Skeletal muscle satellite cell (primary cell): ENCODE measurements at regions not wholly inside any gene's neighbourhood (a gene's known extent, or its start where the extent isn't known, plus 50 kb on each side); places are given as distances from the start of the nearest gene placed in this dataset.

Experiments
- H3K27me3 ChIP-seq: 2 replicates; pipeline ENCODE4 v1.7.0; 2013; ENCODE audit warnings: low read length; ENCODE audit not compliant: control insufficient read depth, insufficient read depth
- H3K36me3 ChIP-seq: 2 replicates; pipeline ENCODE4 v1.7.0; 2013; ENCODE audit warnings: mild to moderate bottlenecking, control low read depth, low read length; ENCODE audit not compliant: insufficient read depth
- H3K4me1 ChIP-seq: 2 replicates; pipeline ENCODE4 v1.7.0; 2013; ENCODE audit warnings: low read length; ENCODE audit not compliant: control insufficient read depth, insufficient read depth
- H3K4me2 ChIP-seq: 2 replicates; pipeline ENCODE4 v1.7.0; 2013; ENCODE audit warnings: mild to moderate bottlenecking, low read length
- H3K4me3 ChIP-seq: 2 replicates; pipeline ENCODE4 v1.7.0; 2013; ENCODE audit warnings: low read length
- H3K9ac ChIP-seq: 2 replicates; pipeline ENCODE4 v1.7.0; 2013; ENCODE audit warnings: mild to moderate bottlenecking, low read depth, low read length, moderate library complexity
- H3K9me3 ChIP-seq: replicated peaks from 2 replicates; pipeline ENCODE4 v1.7.0; 2013; ENCODE audit warnings: mild to moderate bottlenecking, control low read depth, low read length

DNA sequence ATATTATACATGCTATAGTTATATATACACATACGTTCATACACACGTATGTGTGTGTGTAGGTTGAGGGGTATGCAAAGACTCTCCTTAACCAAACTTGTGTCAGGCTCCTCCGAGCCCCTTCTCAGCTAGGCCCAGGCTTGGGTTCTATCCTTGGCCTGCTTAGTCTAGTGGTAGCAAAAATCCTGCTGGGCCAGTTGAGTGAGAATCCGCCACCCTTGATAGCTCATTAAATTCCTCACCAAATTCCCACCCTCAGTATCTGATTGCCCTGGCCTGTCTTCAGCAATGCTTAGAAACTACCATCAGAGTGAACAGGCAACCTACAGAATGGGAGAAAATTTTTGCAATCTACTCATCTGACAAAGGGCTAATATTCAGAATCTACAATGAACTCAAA lies 126.5 kb downstream of the TSN start:
- Histone ChIP-seq H3K27me3 (peaks cover 18% of the 10 kb centered on the region), H3K4me1 (no peaks in the 10 kb centered on the region), H3K9me3 (no peaks in the 10 kb centered on the region), H3K4me3 (no peak overlapping the region), H3K36me3 (no peaks in the 10 kb centered on the region), H3K9ac (no peak overlapping the region), H3K4me2 (no peak overlapping the region)

DNA sequence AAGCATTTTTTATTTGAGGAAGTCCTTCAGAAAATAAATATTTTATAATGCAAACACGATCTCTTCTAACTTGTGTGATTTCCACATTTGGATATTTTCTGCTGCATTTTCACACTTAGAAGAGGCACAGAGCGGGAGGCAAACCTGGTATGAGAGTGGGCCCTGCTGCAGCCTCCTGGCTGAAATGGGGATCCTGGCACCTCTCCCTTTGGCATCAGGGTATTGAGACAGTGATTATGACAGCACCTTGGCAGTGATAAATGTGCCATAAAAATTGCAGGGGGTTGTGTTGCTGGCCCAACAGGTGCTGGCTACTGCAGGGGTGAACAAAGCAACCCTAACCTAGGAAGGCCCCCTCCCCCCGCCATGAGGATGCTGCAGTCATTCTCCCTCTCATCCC lies 128.6 kb downstream of the TSN start:
- Histone ChIP-seq H3K27me3 (peaks cover 9% of the 10 kb centered on the region), H3K4me2 (no peak overlapping the region), H3K9me3 (no peaks in the 10 kb centered on the region), H3K4me3 (no peak overlapping the region), H3K4me1 (no peaks in the 10 kb centered on the region), H3K36me3 (no peaks in the 10 kb centered on the region), H3K9ac (no peak overlapping the region)

DNA sequence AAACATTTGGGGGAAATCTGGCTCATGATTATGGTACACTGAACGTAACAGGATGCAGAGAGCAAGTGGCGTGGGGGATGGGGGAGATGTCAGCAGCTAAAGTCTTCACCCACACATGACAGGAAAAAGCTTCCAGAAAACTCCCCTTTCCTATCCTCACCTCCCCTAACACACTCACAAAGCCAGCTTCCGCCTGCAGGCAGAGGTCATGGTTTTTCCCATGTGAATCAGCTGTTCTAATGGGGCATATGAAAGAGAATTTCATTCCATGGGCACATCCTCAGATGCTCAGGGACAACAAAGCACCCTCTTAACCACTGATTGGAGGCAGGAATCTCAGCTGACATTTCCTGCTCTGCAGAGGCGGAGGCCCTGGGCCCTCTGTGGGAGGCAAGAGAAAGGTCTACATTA lies 129.1 kb downstream of the TSN start:
- no peak overlapping the region for H3K4me3 ChIP-seq
- H3K9me3 ChIP-seq, result no peaks in the 10 kb centered on the region
- no peak overlapping the region for H3K9ac ChIP-seq
- H3K36me3 ChIP-seq, result no peaks in the 10 kb centered on the region
- H3K27me3 ChIP-seq, result peaks cover 9% of the 10 kb centered on the region
- H3K4me2 ChIP-seq, result no peak overlapping the region
- H3K4me1 ChIP-seq, result no peaks in the 10 kb centered on the region

DNA sequence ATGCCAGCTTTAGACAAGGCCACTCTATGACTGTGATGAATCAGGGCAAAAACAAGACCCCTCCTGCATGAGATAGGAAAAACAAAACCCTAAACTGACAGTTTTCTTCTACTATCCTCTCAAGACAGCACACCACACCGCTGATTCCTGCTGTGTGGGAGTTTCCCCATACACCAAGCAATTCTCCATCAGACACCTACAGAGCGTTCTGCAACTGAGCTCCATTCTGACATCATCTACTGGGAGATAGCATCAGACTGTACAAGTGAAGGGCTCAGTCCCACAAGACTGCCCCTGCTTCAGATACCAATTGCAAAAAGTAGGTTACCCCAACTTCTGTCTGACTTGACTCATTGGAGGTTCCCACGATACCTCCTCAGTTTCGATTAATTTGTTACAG lies 130.6 kb downstream of the TSN start:
- Histone ChIP-seq H3K4me3 (no peak overlapping the region), H3K27me3 (peaks cover 10% of the 10 kb centered on the region), H3K4me2 (no peak overlapping the region), H3K36me3 (no peaks in the 10 kb centered on the region), H3K9ac (no peak overlapping the region), H3K4me1 (no peaks in the 10 kb centered on the region), H3K9me3 (no peaks in the 10 kb centered on the region)

DNA sequence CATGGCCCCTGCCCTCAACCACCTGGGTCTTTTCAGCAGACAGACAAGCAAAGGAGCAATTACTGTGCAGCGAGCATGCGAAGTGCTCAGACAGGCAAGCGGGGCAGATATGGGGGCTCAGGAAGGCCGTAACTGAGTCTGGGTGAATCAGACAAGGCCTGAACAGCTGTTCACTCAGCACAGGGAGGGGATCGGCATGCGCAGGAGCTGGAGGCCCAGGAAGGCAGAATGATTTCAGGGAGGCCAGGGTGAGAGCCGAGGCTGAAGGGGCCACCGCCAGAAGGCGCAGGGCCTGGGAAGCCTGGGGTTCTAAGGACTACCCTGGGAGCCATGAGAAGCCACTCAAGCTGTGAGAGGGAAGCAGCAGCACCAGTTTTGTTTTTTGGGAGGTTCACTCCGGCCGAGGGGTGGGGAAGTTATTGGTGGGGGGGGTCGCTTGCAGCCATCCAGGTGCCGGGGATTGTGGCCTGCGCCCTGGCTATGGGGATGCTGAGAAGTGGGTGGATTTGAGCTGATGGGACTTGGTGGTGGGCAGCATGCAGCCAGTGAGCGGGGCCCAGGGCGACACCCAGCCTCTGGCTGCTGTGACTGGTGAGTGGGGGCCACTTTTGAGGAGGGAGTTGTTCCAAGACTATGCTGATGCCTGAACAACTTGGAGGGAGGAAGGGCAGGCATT lies 132.2 kb downstream of the TSN start:
- Histone ChIP-seq H3K27me3 (peaks cover 14% of the 10 kb centered on the region), H3K9ac (no peak overlapping the region), H3K4me1 (no peaks in the 10 kb centered on the region), H3K4me3 (no peak overlapping the region), H3K36me3 (no peaks in the 10 kb centered on the region), H3K4me2 (no peak overlapping the region), H3K9me3 (no peaks in the 10 kb centered on the region)

DNA sequence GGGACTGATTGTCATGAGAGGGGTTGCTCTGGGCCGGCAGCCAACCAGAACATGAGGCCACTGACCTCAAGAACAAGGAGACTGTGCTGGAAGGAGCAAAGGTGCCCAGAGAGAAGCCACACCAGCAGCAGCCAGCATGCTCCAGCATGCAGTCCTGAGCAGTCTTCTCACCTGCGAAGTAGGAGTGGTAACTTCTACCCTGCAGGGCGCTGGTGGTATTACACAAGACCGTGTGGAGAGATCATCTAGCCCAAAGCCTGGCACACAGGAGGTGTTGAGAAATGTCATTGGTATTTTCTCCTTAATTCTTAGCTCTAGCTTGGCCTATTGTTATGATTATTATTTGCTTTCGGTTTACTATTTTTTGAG lies 132.7 kb downstream of the TSN start:
- H3K36me3 ChIP-seq, result no peaks in the 10 kb centered on the region
- H3K4me3 ChIP-seq, result no peak overlapping the region
- H3K27me3 ChIP-seq, result peaks cover 14% of the 10 kb centered on the region
- H3K9me3 ChIP-seq, result no peaks in the 10 kb centered on the region
- no peaks in the 10 kb centered on the region for H3K4me1 ChIP-seq
- H3K9ac ChIP-seq, result no peak overlapping the region
- no peak overlapping the region for H3K4me2 ChIP-seq

DNA sequence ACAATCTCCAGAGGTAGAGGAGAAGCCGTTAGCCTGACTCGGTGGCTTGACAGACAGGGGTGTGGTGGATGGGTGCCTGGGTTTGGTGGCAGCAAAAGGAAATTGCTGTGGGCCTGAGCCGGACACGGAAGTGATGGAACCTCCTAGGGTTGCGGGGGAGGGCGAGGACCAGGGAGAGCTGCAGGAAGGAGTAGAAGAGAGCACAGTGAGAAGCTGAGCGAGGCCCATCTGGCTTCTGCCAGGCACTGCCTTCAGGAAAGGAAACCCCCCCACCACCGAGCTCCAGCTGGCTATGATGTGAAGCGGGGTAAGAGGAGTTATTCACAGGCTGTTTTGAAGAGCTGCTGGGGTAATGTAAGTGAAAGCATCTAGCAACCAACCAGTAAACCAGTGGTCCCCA lies 134.6 kb downstream of the TSN start:
- H3K9me3 ChIP-seq, result no peaks in the 10 kb centered on the region
- no peak overlapping the region for H3K4me3 ChIP-seq
- H3K4me1 ChIP-seq, result no peaks in the 10 kb centered on the region
- H3K36me3 ChIP-seq, result no peaks in the 10 kb centered on the region
- no peak overlapping the region for H3K4me2 ChIP-seq
- H3K9ac ChIP-seq, result no peak overlapping the region
- peaks cover 16% of the 10 kb centered on the region for H3K27me3 ChIP-seq

DNA sequence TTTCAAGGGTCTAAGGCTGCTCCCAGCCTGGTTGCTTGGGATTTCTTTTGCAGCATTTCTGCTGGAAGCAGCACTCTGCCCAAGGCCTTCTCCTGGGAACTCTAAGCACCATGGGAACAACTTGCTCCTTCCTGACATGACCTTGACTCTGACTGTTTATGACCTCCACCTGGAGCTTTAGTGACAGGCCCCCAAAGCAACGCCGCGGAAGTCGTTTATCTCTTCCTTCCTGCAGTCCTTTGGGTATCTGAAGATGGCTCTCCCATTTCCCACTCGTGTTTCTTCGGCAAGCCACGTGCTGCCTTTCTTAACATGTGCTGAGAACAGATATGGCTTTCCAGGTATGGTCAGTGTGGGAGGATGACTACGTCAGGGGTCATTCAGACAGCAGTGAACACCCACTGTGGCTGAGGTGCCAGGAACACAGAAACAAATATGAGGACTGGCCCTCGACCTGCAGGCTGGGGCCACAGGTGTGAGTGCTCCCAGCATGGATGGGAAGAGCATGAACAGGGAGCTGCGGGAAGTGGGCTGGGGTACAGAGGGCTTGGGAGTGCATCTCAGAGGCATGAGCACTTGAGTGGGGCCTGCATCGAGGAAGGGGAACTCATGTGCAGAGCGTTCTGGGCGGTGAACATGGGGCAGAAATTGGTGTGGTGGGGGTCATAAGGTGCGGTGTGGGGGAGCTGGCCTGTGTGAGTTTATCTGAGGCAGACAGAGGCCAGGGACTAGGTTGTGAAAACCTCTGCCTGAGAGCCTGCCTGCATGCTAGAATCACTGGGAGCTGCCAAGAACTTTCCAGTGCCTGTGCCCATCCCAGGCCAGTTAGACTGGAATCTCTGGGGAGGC lies 140.5 kb downstream of the TSN start:
- peaks cover 19% of the 10 kb centered on the region for H3K4me1 ChIP-seq
- no peaks in the 10 kb centered on the region for H3K9me3 ChIP-seq
- peaks cover 9% of the 10 kb centered on the region for H3K27me3 ChIP-seq
- no peak overlapping the region for H3K9ac ChIP-seq
- H3K4me3 ChIP-seq, result no peak overlapping the region
- no peak overlapping the region for H3K4me2 ChIP-seq
- no peaks in the 10 kb centered on the region for H3K36me3 ChIP-seq

DNA sequence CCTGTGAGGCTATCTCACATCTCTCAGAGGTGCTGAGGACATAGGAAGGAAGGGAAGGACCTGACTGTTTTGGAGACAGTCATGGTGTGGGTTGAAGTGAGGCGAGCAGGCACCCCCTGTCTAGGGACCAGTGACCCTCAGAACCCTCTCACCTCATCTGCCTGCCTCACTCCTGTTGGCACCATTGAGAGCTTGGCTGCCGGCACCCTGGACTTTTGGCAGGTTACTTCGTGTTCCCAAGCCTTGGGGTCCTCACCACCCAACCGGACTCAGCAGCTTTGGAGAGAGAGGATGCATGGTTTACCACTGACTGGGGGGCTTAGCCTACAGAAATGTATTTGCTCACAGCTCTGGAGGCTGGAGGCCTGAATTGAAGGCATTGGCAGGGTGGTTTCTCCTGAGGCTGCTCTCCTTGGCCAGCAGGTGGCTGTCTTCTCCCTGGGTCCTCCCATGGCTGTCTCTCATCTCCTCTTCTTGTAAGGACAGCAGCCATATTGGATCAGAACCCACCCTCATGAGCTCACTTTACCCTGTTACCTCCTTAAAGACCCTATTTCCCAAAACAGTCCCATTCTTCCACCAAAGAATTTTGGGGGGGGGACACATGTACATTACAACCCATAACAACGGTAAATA lies 142.0 kb downstream of the TSN start:
- peaks cover 4% of the 10 kb centered on the region for H3K27me3 ChIP-seq
- H3K9ac ChIP-seq, result no peak overlapping the region
- H3K9me3 ChIP-seq, result no peaks in the 10 kb centered on the region
- H3K36me3 ChIP-seq, result no peaks in the 10 kb centered on the region
- H3K4me3 ChIP-seq, result no peak overlapping the region
- no peak overlapping the region for H3K4me2 ChIP-seq
- peaks cover 19% of the 10 kb centered on the region for H3K4me1 ChIP-seq

DNA sequence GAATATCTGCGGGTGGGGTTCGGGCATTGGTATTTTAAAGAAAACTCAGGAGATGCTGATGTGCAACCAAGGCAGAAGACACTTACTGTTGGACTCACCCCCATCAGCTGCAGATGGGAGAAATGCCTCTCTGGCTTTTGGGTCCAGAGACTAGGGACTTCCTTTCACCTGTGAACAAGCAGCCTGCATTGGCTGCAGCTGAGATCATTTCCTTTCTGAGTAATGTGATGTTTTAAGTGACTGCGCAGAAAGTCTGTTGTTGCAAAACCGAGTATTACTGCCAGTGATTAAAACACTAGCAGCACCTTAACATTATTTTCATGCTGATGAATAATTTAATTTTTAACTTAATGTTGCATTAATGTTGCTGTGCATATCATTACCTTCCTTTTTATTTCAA lies 143.0 kb downstream of the TSN start:
- Histone ChIP-seq H3K4me2 (no peak overlapping the region), H3K27me3 (peaks cover 8% of the 10 kb centered on the region), H3K9me3 (no peaks in the 10 kb centered on the region), H3K4me1 (peaks cover 25% of the 10 kb centered on the region), H3K36me3 (no peaks in the 10 kb centered on the region), H3K4me3 (no peak overlapping the region), H3K9ac (no peak overlapping the region)

DNA sequence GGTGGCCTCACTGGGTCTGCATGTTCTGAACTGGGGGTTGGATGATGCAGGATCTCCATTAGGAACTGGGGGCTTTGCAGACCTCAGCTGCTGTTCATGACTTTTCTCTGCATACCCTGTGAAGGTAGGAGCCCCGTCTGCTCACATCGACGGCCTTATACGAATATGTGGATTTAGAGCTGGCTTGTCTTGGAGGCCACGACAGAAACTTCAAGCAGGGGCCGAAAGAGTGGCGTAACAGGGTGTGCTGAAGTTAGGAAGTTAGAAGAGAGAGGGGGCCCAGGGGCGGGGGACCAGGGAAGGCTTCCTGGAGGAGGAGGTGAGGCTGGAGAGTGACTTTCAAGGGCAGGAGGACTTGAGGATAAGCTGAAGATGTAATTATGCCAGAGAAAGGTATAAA lies 144.9 kb downstream of the TSN start:
- Histone ChIP-seq H3K4me2 (no peak overlapping the region), H3K36me3 (no peaks in the 10 kb centered on the region), H3K27me3 (peaks cover 13% of the 10 kb centered on the region), H3K4me3 (no peak overlapping the region), H3K9me3 (no peaks in the 10 kb centered on the region), H3K9ac (no peak overlapping the region), H3K4me1 (peaks cover 25% of the 10 kb centered on the region)
